GM21825 (cell line): ENCODE measurements at regions not wholly inside any gene's neighbourhood (a gene's known extent, or its start where the extent isn't known, plus 50 kb on each side); places are given as distances from the start of the nearest gene placed in this dataset.
"Not testable (repeated sequence)": the region's sequence is repeated elsewhere in the genome, so short reads cannot be mapped to it uniquely, and the experiment has no call there.

ENCODE experiments used
- ATAC-seq: cut with Tn5 transposase; IDR thresholded peaks from one replicate; pipeline ENCODE4 v1.9.1; 2021; ENCODE audit warnings: mild to moderate bottlenecking, moderate library complexity; ENCODE audit not compliant: unreplicated experiment

DNA sequence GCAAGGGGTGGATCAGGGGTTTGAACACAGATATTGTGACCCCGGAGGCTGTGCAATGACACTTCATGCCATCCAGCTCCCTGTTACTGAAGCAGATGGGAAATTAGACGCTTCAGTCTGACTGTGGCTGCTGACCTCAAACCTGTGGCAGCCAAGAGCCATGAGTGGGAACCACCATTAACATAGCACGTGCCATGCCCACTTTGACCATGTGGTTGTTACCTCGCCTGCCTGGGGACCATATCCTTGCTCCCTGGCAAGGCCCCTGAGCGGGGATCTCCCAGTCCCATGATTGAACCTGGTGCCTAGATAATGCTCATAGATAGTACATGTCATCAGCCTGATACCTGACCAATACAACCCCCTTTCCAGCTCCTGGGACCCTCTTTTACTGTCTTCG, 68.9 kb downstream of the CYP26B1 start:
- ATAC-seq, result no peak

DNA sequence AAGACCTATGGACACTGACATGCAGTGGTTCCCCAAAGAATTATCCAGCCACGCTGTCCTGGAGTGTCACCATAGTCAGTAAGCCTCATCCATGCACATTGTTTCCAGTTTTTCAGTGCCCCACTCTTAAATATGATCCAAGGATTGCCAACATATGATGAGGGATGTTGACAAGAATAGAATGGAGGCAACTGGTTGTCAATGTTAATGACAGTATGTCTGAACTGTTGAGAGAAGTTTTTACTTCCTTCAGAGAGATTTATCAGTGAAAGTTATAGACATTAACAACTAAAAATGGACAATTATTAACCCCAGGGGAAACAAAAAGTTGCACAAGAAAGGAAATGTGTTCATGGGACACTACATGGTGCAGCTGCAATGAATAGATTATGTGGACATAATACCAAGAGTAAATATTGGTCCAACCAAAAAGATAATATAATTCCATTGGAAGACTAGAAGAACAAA, 69.9 kb downstream of the CYP26B1 start:
- ATAC-seq, result no peak

DNA sequence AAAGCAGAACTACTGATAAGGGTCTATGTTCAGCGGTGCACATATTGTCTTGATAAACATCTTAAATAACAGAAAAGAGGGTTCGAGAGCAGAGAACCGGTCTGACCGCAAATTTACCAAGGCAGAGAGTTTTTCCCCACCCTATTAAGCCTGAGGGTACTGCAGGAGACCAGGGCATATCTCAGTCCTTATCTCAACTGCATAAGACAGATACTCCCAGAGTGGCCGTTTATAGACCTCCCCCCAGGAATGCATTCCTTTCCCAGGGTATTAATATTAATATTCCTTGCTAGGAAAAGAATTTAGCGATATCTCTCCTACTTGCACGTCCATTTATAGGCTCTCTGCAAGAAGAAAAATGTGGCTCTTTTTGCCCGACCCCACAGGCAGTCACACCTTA, 74.3 kb downstream of the CYP26B1 start:
- not testable (repeated sequence) for ATAC-seq

DNA sequence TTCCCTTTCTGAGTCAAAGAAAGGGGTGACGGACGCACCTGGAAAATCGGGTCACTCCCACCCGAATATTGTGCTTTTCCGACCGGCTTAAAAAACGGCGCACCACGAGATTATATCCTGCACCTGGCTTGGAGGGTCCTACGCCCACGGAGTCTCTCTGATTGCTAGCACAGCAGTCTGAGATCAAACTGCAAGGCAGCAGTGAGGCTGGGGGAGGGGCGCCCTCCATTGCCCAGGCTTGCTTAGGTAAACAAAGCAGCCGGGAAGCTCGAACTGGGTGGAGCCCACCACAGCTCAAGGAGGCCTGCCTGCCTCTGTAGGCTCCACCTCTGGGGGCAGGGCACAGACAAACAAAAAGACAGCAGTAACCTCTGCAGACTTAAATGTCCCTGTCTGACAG, 83.5 kb downstream of the CYP26B1 start:
- not testable (repeated sequence) for ATAC-seq

DNA sequence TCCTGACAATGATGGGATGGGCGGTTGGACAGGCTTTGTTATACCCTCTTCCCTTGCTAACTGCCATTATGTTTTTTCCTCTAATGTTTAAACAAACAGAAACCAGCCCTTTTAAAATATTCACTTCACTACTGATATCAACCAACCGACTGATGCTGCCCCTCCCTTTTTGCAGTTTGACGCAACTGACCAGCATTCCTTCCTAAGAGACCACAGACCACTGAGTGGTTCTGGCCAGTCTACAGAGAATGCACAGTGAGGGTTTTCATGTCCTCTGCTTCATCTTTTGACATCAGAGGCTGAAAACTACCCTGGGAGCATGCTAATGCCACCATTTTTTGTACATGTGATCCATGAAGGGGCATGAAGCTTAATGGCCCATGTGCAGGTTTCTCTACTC, 85.3 kb downstream of the CYP26B1 start:
- ATAC-seq, result no peak

DNA sequence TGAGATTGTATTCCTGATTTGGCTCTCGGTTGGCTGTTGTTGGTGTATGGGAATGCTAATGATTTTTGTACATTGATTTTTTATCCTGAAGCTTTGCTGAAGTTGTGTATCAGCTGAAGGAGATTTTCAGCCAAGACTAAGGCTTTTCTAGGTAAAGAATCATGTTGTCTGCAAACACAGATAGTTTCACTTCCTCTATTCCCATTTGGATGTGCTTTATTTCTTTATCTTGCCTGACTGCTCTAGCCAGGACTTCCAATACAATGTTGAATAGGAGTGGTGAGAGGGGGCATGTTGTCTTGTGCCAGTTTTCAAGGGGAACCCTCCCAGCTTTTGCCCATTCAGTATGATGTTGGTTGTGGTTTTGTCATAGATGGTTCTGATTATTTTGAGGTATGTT, 90.4 kb downstream of the CYP26B1 start:
- no peak for ATAC-seq

DNA sequence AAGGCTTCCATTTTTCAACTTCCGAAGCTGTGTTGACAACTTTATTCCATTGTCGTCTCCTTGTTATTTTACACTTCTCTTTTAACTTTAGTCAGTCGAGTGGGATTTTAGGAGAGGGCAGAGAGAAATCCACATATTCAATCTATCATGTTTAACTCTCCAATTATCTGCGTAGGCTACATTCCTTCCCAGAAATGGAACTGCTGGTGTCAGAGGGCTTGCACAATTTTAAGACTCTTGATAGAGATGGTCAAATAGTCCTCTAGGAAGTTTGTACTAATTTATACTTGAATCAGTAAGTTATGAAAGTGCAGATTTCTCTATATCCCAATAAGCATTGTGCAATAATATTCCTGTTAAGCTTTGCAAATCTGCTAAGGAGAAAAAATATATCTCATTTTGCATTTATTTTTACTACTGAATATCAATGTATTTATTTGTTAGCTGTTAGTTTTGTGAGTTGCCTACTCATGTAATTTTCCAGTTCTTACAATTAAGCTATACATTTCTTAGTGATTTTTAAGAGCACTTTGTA, 95.6 kb downstream of the CYP26B1 start:
- no peak for ATAC-seq

DNA sequence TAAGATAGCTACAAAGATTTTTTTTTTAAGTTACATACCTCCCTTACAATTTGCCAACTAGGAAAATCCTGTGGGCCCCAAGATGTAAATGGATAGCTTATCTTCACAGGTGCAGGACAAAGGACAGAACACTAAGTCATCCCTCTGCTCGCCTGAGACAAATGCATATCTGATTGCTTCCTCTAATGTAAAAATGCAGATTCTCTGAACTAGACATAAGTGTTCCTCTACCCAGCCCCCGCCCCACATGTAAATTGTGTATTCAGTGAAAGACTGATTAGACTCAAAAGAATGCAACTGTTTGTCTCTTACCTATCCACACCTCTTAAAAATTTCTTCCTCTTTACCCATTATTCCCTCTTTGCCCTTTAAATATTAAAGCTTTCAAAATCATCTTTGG, 96.5 kb downstream of the CYP26B1 start:
- no peak for ATAC-seq

DNA sequence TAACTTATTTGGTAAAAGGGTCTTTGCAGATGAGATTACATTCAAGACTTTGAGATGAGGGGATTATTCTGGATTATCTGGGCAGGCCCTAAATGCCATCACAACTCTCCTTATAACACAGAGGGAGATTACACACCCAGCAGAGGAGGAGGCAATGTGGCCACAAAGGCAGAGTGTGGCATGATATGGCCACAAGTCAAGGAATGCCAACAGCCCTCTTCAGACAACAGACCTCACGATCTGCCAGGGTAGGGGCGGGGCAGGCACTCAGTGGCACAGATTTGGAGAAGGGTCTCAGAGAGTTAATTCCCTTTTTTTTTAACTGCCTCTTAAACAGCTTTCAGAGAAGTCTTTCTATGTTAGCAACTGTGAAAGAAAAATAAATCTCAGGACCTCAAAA, 96.9 kb downstream of the CYP26B1 start:
- no peak for ATAC-seq

DNA sequence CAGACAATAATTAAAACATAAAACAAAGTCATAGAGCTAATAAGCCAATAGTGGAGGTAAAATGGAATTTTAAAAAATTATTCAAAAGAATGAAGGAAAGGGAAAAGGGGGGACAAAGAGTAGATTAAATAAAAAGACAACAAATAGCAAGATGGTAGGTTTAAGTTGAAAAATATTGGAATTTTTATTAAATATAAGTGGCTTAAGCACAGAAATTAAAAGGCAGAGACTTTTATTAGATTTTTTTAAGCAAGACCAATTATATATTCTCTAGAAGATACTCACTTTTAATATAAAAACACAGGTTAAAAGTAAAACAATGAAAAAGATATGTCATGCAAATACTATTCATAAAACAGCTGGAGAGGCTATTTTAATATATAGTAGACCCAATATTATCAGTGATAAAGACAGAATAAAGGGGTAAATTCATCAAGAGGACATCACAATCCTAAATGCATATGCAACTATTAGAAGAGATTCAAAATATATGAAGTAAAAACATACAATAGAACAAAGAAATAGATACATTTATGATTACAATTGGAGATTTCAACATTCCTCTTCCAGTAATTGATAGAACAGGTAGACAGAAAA, 98.7 kb downstream of the CYP26B1 start:
- ATAC-seq, result no peak

DNA sequence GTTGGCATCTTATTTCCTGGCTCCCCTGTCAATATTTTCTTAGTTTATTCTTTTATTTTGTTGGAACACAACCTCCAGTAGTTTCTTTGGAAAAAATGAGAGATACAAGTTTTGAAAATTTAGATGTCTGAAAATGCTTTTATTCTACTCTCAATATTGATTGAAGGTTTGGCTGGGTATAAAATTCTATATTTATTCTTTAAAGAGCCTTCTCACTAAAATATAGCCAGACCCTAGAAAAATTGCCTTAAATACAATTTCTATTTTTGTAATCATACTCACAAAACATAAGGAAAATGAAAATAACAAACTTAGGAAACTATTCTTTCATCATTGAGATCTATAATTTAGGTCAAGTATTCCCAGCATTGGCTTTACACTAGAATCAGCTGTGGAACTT, 103.7 kb downstream of the CYP26B1 start:
- no peak for ATAC-seq

DNA sequence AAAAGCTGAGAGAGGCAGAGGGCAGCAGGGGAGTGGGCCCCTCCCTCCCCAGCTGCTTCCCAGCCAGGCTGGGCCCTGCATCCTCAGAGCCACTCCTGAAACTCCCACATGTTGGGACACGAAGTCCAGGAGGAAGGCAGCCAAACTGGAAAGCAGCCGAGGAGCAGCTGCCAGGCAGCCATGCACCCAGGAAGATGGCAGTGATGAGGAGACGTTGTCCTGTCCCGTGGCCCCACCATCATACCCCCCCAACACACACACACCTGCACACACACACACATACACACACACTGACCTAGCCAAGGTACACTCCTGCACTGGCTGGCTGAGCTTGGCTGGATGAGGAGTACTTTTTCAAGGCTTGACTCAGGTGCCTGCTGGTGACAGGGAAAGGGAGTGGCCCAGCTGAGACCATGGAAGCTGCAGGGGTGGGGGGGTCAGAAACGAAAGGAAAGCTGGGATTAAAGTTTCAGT, 106.0 kb downstream of the CYP26B1 start:
- ATAC-seq, result no peak

DNA sequence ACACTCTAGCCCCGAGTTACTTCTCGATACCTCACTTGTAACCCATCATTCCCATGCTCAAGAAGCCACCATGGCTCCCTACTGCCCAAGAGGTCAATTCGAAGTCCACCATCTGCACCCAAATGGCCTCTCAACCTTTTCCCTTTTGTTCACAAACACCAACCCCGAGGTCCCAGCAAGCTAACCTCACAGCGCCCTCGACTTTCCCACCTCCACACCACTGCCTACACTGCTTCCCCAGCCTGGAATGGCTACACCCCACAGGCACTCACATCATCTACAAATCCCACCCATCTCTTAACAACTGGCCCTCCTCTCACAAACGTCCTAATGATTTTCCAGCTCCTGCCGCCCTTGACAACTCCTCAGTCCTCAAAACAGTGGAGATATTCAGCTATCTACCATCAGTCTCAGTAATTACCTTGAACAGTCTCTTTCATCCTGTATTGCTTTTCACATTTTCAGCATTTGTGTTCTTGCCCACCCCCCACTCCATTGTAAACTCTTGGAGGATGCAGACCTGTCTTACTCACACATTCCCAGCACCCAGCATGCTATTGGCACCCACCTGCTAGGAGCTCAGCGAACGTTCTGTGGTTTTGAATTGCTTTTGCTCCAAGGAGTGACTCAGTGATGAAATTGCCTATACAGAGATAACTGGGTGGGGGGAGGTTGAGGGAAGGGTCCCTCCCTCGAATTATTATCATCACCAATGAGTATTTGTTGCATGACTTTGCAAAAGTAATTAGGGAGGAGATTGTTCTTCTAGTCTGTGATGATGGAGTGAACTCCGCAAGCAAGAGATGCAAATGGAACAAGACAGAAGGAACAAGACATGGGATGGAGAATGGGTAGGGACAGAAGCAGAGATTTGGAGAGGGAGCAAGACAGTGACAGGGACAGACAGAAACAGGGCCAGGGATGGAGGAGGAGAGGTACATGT, 106.8 kb downstream of the CYP26B1 start:
- ATAC-seq, result no peak

DNA sequence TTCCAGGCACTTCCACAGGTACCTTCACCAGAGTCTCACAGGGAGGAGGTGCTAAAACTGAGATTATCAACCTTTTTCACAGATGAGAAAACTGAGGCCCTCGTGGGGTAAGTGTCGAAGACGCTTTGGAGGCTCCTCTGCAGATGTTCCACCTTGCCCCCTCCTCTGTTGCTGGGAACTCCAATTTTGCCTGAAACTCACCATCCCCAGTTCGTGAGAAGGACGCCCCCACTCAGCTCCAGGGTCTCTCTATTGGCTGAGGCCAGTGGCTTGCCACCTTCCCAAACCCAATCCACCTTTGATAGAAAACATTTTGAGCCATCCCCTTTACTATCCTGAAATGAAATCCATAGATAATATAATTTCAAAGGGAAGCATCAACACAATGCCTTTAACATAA, 109.1 kb downstream of the CYP26B1 start:
- no peak for ATAC-seq

DNA sequence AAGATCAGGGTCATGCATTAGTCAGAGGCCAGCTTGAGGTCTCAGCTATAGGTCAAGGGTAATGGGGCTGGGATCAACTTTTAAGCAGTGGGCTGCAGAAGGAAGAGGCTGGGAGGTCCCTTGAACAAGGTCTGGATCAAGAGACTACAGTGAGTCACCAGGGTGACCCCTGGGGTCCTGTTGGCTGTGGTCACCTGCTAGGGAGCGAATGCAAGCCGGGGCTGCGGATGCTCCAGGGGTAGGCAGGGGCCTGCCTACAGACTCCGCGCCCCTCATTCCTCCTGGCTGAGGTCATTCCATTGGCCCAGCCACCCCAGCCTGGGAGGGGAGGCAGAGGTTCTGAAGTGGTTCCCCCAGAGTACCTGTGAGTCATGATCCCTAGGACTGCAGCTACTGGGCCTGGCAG, 110.4 kb downstream of the CYP26B1 start:
- no peak for ATAC-seq

DNA sequence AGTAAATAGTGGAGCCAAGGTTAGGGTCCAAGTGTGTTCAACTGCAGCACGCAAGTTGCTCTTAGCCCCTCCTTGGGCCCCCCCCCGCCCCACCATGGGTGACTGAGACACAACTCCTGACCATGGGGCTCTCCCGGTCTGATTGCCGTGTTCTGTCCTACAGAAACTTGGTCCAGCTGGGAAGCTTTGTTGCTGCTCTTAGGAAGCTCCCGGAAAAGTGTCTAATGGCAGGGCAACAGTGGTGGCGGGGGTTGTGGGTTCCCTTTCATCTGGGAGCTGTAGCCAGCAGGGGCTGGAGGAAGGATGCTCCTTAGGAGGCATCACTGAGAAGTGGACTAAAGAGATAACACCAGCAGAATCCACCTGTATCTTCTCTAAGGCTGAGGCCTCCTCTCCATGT, 111.1 kb downstream of the CYP26B1 start:
- no peak for ATAC-seq

DNA sequence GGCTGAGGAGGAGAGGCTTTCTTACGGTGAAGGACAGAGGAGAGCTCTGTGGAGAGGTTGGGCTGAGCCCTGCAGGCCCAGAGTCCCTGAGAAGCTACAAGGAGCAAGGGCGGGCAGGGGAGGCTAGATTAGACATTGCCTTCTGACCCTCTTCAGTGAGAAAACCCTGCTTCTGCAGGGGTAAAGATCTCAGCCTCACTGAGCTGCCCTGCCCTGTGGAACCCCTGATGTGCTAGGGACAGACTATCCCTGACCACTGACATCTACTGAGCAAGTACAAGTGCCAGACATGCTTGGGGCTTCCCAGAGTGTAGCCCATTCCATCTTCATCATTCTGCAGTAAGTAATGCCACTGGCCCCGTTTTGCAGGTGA, 111.5 kb downstream of the CYP26B1 start:
- ATAC-seq, result no peak

DNA sequence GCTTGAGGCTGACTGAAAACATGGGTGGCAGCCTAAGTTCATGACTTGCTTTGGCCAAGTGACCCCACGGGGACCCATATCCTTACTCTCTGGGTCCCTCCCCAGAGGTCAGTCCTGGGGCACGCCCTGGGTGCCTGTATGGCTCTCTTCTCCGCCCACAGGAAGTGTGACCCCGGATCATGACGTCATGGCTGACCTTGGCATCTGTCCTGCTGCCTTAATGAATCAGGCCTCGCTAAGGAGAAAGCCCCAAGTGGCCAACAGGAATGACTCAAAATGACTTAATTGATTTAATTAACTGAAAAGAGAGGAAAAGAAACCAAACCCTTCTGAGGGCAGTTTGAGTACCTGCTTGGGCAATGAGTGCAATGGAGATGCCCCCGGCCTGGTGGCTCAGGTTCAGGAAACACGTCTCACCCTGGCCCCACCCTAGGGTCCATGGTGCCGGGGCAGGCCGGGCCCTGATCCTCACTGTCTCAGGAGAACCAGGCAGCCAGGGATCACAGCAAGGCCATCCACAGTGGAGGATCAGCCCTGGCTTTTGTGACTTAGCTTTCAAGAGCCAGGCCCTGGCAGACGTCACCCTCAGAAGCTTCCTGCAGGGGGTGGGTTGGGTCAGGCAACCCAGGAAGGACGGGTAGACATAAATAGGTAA, 112.0 kb downstream of the CYP26B1 start:
- ATAC-seq, result no peak

DNA sequence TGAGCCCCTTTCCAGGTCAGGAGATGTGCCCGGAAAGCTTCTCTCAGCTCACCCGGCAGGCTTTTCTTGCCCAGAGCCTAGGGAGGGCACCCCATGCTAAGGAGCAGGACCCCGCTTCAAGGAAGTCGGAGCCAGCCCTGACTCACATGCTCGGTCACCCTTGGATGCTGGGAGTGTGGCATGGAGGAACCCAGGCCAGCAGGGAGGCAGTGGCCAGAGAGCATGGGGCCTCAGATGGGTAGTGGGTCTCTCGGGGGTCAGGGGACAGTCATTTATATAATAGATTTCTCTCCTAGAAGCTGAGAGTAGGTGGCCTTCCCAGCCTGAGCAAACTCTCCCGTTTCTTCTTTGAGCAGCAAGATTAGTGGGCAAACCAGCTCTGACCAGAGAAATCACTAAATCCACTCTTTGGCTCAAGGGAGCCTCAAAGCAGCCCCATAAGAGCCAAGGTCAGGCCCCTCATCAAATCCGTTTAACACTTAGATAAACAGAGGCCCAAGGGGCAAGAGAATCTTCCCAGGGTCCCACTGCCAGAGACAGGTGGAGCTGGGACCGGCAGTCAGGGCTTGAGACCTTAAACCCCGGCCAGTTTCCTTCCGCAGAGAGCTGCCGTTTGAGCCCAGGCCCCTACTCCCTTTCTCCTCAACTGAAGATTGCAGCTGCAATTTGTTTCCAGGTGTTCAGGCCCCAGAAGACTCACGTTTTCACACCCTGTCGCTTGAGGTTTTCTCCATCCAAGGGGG, 113.1 kb downstream of the CYP26B1 start:
- no peak for ATAC-seq

DNA sequence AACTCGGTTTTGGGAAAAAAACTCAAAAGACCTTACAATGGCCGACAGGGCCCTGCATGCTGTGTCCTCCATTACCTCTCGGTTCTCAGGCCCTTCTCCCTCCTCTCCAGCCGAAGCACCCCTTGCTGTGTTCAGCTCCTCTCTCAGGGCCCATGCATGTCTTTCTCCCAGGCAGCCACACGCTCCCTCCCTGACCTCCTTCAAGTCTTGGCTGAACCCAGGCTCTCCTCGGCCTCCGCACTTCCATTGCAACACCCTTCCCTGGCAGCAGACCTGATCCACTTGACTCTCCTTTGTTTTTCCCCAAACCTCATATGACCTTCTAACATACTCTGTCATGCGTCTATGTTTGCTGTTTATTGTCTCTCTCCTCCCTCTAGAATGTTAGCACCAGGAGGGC, 114.0 kb downstream of the CYP26B1 start:
- no peak for ATAC-seq
